ENCODE measurements at regions not wholly inside any gene's neighbourhood (a gene's known extent, or its start where the extent isn't known, plus 50 kb on each side); places are given as distances from the start of the nearest gene placed in this dataset.

DNA sequence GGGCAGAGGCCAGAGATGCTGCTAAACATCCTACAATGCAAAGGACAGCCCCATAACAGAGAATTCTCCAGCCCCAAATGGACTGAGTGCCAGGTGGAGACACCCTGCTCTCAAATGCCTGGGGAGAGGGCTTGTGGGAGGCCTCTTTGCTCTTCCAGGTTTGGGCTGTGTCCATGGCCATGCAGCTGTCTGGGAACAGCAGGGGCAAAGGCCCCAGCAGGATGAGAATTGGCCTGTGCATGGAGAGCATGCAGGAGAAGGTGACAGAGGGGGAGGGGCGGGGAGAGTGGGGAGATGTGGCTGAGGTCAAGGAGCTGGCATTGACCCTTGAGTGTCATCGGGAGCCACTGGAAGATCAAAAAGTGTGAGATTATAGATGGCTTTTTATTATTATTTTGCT lies 111.5 kb upstream of the ERCC6L2 start:
- Histone ChIP-seq H3K36me3 (ENCODE audit: low read length) (no peaks in the 10 kb centered on the region), H4K20me1 (ENCODE audit: low read depth, low read length) (no peaks in the 10 kb centered on the region), H3K9me2 (replicated peaks; ENCODE audit: insufficient read depth, low read length) (no peaks in the 10 kb centered on the region), H2AFZ (ENCODE audit: low read depth, low read length, severe bottlenecking) (no peak overlapping the region), H3K4me3 (ENCODE audit: insufficient read depth, low read length, poor library complexity, severe bottlenecking) (no peak overlapping the region), H3F3A (ENCODE audit: insufficient read depth) (no peaks in the 10 kb centered on the region), H3K27ac (ENCODE audit: low read depth, low read length) (no peak overlapping the region), H3K27me3 (ENCODE audit: low read length) (no peaks in the 10 kb centered on the region), H3K4me2 (ENCODE audit: low read depth, low read length, poor library complexity, severe bottlenecking) (no peak overlapping the region), H3K79me2 (ENCODE audit: insufficient read depth, low read length) (no peaks in the 10 kb centered on the region), H3K9ac (ENCODE audit: low read length) (no peak overlapping the region), H3K9me3 (ENCODE audit: insufficient read depth, low read length) (no peaks in the 10 kb centered on the region)
- TF ChIP-seq, protein P1, sequence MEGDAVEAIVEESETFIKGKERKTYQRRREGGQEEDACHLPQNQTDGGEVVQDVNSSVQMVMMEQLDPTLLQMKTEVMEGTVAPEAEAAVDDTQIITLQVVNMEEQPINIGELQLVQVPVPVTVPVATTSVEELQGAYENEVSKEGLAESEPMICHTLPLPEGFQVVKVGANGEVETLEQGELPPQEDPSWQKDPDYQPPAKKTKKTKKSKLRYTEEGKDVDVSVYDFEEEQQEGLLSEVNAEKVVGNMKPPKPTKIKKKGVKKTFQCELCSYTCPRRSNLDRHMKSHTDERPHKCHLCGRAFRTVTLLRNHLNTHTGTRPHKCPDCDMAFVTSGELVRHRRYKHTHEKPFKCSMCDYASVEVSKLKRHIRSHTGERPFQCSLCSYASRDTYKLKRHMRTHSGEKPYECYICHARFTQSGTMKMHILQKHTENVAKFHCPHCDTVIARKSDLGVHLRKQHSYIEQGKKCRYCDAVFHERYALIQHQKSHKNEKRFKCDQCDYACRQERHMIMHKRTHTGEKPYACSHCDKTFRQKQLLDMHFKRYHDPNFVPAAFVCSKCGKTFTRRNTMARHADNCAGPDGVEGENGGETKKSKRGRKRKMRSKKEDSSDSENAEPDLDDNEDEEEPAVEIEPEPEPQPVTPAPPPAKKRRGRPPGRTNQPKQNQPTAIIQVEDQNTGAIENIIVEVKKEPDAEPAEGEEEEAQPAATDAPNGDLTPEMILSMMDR (IDR thresholded peaks at IDR 0.05; ENCODE audit: insufficient read depth, low read length, poor library complexity, severe bottlenecking): no peak
- TF ChIP-seq EZH2phosphoT487 (conservative IDR thresholded peaks at IDR 0.05; ENCODE audit: low read length): no peak

DNA sequence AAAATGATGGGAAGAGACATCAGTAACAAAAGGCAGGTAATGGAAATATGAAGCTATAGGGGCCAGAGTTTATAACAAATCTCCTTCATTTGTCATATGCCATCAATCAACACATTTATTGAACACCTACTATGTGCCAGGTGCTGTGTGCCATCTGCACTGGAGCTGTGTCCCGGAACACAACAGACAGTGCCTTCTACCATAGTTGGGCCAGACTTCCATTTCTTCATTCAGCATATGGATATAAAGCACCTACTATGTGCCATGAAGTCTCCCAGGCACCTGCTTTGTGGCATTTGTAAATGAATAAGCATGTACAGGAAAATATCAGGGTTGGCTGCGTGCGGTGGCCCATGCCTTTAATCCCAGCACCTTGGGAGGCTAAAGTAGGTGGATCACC lies 112.5 kb upstream of the ERCC6L2 start:
- H3K27me3 ChIP-seq (ENCODE audit: low read length): no peaks in the 10 kb centered on the region
- H4K20me1 ChIP-seq (ENCODE audit: low read depth, low read length): no peaks in the 10 kb centered on the region
- TF ChIP-seq EZH2phosphoT487 (conservative IDR thresholded peaks at IDR 0.05; ENCODE audit: low read length): no peak
- TF ChIP-seq, protein P1 (IDR thresholded peaks at IDR 0.05; ENCODE audit: insufficient read depth, low read length, poor library complexity, severe bottlenecking): no peak
- H3K27ac ChIP-seq (ENCODE audit: low read depth, low read length): no peak overlapping the region
- H3K9ac ChIP-seq (ENCODE audit: low read length): no peak overlapping the region
- H2AFZ ChIP-seq (ENCODE audit: low read depth, low read length, severe bottlenecking): no peak overlapping the region
- H3K36me3 ChIP-seq (ENCODE audit: low read length): no peaks in the 10 kb centered on the region
- no peaks in the 10 kb centered on the region for H3K9me2 ChIP-seq (replicated peaks; ENCODE audit: insufficient read depth, low read length)
- H3K4me2 ChIP-seq (ENCODE audit: low read depth, low read length, poor library complexity, severe bottlenecking): no peak overlapping the region
- no peak overlapping the region for H3K4me3 ChIP-seq (ENCODE audit: insufficient read depth, low read length, poor library complexity, severe bottlenecking)
- no peaks in the 10 kb centered on the region for H3F3A ChIP-seq (ENCODE audit: insufficient read depth)
- H3K9me3 ChIP-seq (ENCODE audit: insufficient read depth, low read length): no peaks in the 10 kb centered on the region
- H3K79me2 ChIP-seq (ENCODE audit: insufficient read depth, low read length): no peaks in the 10 kb centered on the region

GRCh38 chr9:95762322-95762721 lies 113.2 kb upstream of the ERCC6L2 start:
- Histone ChIP-seq H3K9me3 (ENCODE audit: insufficient read depth, low read length) (no peaks in the 10 kb centered on the region), H3K4me2 (ENCODE audit: low read depth, low read length, poor library complexity, severe bottlenecking) (no peak overlapping the region), H3K27ac (ENCODE audit: low read depth, low read length) (no peak overlapping the region), H2AFZ (ENCODE audit: low read depth, low read length, severe bottlenecking) (no peak overlapping the region), H3K4me3 (ENCODE audit: insufficient read depth, low read length, poor library complexity, severe bottlenecking) (no peak overlapping the region), H3F3A (ENCODE audit: insufficient read depth) (no peaks in the 10 kb centered on the region), H3K9ac (ENCODE audit: low read length) (no peak overlapping the region), H3K36me3 (ENCODE audit: low read length) (no peaks in the 10 kb centered on the region), H3K79me2 (ENCODE audit: insufficient read depth, low read length) (no peaks in the 10 kb centered on the region), H3K9me2 (replicated peaks; ENCODE audit: insufficient read depth, low read length) (no peaks in the 10 kb centered on the region), H3K27me3 (ENCODE audit: low read length) (no peaks in the 10 kb centered on the region), H4K20me1 (ENCODE audit: low read depth, low read length) (no peaks in the 10 kb centered on the region)
- TF ChIP-seq, protein P1 (IDR thresholded peaks at IDR 0.05; ENCODE audit: insufficient read depth, low read length, poor library complexity, severe bottlenecking): no peak
- TF ChIP-seq EZH2phosphoT487 (conservative IDR thresholded peaks at IDR 0.05; ENCODE audit: low read length): no peak

Data from SU-DHL-6 (cell line).